CD4-positive, alpha-beta T cell treated with Interleukin-17A for 1 hour (primary cell): ENCODE measurements at regions not wholly inside any gene's neighbourhood (a gene's known extent, or its start where the extent isn't known, plus 50 kb on each side); places are given as distances from the start of the nearest gene placed in this dataset.

ENCODE experiments used
- DNase-seq: peaks from one replicate; pipeline ENCODE4 v3.0.0-alpha.2; 2020

DNA sequence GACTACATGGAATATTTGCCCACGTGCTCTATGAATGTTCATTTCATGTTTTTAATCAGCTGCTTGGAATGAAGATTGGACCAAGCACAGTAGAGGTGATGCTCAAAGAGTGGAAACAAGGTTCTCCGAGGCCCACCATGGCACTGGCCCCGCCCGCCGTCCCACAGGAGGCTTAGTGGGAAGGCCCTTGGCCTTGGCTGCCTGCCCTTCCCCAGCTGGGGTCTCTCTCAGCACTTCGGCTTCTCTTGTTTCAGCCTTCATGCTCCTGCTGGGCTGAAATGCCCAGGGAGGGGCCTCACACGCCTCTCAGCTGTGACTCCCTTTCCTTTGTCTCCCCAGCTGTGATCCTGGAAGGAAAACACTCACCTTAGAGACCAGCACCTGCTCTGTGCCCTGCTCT, 833.2 kb downstream of the GALR1 start:
- DNase-seq: no peak

GRCh38 chr18:78085241-78086185, 835.9 kb downstream of the GALR1 start:
- DNase-seq: no peak

GRCh38 chr18:78086931-78087330, 837.3 kb downstream of the GALR1 start:
- no peak for DNase-seq

DNA sequence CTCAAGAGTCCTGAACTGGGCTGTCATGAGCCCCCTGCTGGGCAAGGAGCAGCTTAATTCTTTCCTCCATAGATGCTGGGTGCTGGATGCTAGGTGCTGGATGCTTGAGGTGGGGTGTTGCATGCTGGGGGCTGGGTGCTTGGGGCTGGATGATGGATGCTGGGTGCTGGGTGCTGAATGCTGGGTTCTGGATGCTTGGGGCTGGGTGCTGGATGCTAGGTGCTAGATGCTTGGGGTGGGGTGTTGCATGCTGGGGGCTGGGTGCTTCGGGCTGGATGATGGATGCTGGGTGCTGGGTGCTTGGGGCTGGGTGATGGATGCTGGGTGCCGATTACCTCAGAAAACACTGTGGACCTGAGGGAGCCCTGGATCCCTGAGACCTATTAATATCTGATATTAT, 837.7 kb downstream of the GALR1 start:
- DNase-seq: no peak

DNA sequence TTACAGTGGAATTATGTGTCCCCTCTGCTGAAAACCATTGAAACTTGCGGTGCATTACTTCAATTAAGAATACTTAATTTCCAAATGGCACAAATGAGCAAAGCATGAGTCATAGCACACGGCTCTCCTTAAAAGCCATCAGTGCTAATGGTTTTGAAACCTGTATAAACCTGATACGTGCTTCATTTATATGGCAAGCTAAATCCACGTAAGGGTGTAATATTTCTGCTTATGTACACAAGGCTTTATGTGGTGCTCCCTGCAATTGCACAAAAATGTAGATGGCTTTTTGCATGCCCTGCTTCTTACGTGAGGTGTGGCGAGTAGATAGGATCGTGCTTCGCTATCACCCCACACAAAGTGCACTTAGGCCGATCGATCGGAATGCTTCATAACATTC, 840.9 kb downstream of the GALR1 start:
- DNase-seq: no peak

- DNase-seq: no peak
Measured at GRCh38 chr18:78092901-78093300, 843.3 kb downstream of the GALR1 start.

GRCh38 chr18:78099979-78100588, 850.4 kb downstream of the GALR1 start:
- no peak for DNase-seq

GRCh38 chr18:78101091-78101490, 851.4 kb downstream of the GALR1 start:
- DNase-seq: no peak

- no peak for DNase-seq
Measured at GRCh38 chr18:78102135-78102534, 852.5 kb downstream of the GALR1 start.

GRCh38 chr18:78105611-78106010, 856.0 kb downstream of the GALR1 start:
- no peak for DNase-seq

GRCh38 chr18:78106946-78107345, 857.3 kb downstream of the GALR1 start:
- DNase-seq: no peak

DNA sequence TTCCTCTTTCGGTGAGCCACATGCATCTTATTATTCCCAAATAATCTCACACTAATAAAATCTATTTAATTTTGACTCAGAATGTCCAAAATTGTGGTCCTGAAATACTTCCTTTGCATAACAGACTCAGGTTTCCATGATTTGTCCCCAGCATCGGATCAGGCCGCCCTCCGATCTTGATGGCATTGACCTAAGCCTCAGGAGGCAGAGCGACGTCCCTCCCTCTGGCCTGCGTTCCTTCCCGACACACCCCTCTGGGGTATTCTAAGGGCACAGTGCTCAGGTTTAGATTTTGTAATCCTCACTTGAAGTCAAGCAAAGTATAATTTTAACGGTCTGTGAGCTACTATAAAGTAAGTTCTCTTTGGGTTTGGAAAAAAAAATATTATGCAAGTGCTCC, 857.7 kb downstream of the GALR1 start:
- no peak for DNase-seq

GRCh38 chr18:78108554-78108953, 858.9 kb downstream of the GALR1 start:
- DNase-seq: no peak

DNA sequence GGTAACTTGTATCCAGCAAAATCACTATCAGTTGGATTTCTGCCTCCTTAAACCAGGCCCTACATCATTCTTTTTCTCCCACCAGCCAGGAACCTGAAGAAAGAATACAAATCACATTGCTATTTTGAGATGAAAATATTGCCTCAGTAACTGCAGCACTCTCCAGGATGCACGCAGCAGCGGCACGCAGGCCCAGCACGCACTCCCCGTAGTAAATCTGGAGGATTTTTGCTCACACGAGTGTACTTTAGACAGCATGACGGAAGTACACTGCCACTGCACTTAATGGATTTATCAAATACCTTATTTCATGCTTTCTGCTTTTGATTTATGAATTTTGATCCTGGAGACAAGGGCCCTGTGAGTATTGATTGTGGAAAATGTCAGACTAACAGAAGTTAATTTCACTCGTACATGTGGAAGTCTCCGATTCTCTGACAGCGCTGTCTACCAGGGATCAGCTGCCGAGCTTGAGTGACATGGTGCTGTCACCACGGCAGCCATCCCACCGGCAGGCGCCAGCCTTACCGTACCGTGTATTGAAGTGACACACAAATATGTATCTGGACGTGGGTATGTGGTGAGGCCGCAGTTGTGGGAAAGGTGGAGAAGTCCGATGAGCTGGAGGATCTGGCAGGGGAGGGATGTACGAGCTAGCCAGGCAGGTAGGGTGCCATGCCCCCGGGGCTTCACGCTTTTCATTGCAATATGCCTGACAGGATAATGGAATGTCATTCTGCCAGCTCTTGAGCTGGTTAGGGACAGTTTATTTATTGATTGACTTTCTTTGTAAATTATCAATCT, 863.7 kb downstream of the GALR1 start:
- DNase-seq: no peak

DNA sequence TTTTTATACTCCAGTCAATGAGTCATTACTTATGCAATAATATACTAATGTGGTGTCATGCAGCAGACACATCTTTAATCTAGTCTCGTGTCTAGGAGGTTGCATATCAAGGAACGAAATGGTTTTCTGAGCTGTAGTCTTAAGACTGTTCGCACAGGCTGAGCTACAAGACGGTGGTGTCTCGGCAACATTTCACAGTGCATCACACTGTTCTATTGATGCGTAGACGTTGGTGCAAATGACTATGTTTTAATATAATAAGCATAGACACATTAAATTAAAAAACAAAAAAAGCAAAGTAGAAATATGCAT, 864.2 kb downstream of the GALR1 start:
- no peak for DNase-seq

DNA sequence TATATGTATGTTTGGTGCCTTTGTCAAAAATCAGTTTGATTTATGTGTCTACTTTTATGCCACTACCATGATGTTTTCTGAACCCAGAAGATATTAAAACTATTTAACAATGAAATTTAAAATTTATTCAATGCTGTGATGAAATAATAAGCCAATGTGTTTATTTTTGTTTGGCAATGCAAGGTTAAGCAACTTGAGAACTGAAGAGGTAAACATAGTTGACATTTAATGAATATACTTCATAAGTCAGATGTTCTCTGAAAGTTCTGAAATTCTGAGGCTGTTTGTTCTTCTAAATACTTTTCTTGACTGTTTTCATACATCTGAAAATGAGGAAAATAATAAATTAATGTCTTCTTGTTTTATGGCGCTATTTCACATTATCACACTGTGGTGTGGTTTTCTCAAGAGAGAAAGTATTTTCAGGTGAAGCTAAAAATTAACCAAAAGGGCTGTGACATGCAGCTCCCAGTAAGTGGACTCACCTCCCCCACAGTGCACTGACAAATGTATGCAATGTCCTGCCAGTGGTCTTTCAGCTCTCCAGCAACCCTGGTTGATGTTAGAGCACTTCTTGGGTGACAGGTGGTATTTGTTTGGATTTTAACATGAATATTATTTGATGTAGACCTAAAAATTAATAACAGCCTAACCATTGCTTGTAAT, 863.6 kb upstream of the SALL3 start:
- DNase-seq: no peak

GRCh38 chr18:78123144-78123909, 856.3 kb upstream of the SALL3 start:
- DNase-seq: no peak

DNA sequence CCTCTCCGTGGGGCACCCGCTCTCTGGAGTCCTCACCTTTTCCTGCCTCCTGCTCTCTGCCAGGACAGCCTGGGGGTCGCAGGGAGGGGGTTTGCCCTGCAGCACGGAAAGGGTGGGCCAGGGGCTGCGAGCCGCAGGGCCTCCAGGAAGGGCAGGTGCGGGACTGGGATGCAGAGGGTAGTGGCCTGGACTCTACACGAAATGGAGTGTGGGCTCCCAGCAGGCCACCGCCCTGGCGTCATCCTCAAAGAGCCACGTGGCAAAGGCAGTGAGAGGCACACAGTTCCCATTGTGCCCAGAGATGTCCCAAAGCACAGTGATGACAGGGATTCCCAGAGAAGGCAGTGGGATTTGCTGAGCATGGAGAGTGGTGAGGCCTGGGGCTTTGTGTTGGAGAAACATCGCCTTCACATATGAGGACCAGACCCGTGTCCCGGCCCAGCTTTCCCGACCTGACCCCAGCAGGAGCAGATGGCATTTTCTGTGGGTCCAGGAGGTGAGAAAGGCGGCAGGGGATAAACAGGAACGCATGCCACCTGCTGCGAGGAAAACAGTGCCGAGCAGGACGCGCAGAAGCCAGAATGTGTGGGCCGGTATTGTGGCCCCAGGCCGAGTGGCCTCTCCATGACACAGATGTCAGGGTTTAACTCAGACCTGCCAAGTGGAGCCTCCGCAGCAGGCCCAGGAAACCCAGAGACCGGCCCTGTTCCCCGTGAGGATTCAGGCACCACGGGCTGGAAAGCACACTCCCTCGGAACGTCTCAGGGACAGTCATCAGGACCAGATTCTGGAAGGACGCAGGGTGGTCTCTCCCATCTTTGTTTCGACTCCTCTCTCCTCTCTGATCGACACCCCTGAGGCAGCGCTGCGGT, 855.5 kb upstream of the SALL3 start:
- DNase-seq: no peak

GRCh38 chr18:78125206-78125896, 854.3 kb upstream of the SALL3 start:
- no peak for DNase-seq

GRCh38 chr18:78126106-78126505, 853.5 kb upstream of the SALL3 start:
- DNase-seq: no peak

- no peak for DNase-seq
Measured at GRCh38 chr18:78126536-78126935, 853.1 kb upstream of the SALL3 start.
